RWPE2 (cell line): ENCODE measurements at regions not wholly inside any gene's neighbourhood (a gene's known extent, or its start where the extent isn't known, plus 50 kb on each side); places are given as distances from the start of the nearest gene placed in this dataset.

Experiments
- ATAC-seq: fragments of 200-7000 bp; cut with Tn5 transposase; 3 replicates; pipeline ENCODE4 v1.9.1; 2021; ENCODE audit warnings: low read depth
- DNase-seq: peaks from one replicate; pipeline ENCODE4 v3.0.0-alpha.2; 2020; ENCODE audit warnings: low spot score
- H3K27ac ChIP-seq: fragments of 450-650 bp; 2 replicates; pipeline ENCODE4 v1.5.1; 2017; ENCODE audit warnings: mild to moderate bottlenecking; ENCODE audit not compliant: poor library complexity, severe bottlenecking
- H3K27me3 ChIP-seq: fragments of 250-450 bp; sonication (Bioruptor Pico); 2 replicates; pipeline ENCODE4 v1.5.1; 2021; ENCODE audit warnings: mild to moderate bottlenecking, moderate library complexity; ENCODE audit not compliant: insufficient read depth, poor library complexity, severe bottlenecking
- H3K36me3 ChIP-seq: fragments of 250-450 bp; sonication (Bioruptor Pico); 2 replicates; pipeline ENCODE4 v1.5.1; 2020; ENCODE audit warnings: low read depth, mild to moderate bottlenecking, moderate library complexity
- H3K4me1 ChIP-seq: fragments of 250-450 bp; sonication (Bioruptor Pico); 2 replicates; pipeline ENCODE4 v1.5.1; 2021; ENCODE audit warnings: mild to moderate bottlenecking, moderate library complexity; ENCODE audit not compliant: insufficient read depth, poor library complexity, severe bottlenecking
- H3K4me3 ChIP-seq: fragments of 250-450 bp; sonication (Bioruptor Pico); 2 replicates; pipeline ENCODE4 v1.5.1; 2021; ENCODE audit warnings: mild to moderate bottlenecking, moderate library complexity; ENCODE audit not compliant: severe bottlenecking
- H3K9me3 ChIP-seq: fragments of 250-450 bp; sonication (Bioruptor Pico); 2 replicates; pipeline ENCODE4 v1.5.1; 2021; ENCODE audit warnings: mild to moderate bottlenecking, moderate library complexity; ENCODE audit not compliant: severe bottlenecking
- CTCF ChIP-seq: fragments of 450-650 bp; IDR thresholded peaks from one replicate; pipeline ENCODE4 v1.5.1; 2017; ENCODE audit warnings: mild to moderate bottlenecking, moderate library complexity; ENCODE audit not compliant: poor library complexity, severe bottlenecking

DNA sequence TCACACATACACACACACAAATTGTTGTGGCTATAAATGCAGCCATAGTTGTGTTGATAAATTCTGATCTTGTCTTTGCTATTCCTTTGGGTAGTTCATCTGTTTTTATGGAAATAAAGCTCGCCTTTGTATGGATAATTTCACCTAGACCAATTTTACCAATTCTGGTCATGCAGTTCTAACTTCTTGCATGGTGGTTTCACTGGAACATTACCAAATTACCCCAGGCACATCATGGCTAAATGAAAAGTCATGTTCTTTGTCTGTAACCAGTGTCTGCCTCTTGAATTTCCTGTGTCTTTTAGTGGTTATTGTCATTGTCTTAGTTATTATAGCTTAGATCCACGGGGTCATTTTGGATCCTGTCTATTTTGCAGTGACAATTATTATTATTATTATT is 50.3 kb upstream of the TMC1 start:
- Histone ChIP-seq H3K9me3 (no peaks in the 10 kb centered on the region), H3K27me3 (no peaks in the 10 kb centered on the region), H3K36me3 (no peaks in the 10 kb centered on the region), H3K4me3 (no peak overlapping the region), H3K27ac (no peak overlapping the region), H3K4me1 (peaks cover 1% of the 10 kb centered on the region)
- ATAC-seq (no peak), DNase-seq (no peak)
- TF ChIP-seq CTCF = no peak

DNA sequence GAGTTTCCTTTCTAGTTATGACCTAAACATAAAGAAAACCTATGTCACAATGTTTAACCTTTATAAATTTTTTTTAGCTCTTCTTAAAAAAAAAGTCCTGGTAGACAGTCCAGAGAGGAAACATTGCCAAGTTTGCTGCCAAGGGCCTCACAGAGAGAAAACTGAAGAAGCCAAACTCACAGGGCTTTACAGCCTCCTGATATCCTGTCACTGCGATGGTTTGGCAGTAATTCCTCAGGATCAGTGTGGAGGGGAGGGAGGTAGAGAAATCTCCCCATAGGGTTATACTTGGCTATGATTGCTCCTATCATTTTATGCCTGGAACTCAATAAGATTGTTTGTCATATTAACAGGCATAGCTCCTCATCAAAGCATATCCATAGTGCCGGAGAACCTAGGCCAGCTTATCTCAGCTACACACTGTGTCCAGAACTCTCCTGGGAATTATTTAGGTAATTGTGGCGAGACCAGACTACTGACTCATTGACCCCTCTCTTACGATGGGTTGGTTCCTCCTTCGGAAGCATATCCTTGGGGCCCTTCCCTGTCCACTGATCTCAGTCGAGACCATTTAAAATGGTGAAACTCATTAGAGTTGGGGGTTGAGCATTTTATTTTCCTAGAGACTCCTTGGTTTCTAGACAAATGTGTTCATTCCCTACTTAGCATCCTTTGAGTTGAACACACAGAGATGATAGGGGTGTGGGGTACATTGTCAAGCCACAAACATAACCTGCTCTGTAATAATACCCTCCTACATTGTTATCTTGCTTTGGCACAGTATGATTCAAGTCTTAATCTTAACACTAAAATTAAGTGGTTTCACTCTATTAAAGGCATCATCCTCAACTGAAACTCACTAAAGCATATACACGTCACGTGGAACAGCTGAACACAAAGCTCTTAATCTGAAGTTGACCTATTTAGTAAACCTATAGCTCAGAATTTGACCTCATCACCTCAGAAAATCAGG is 53.4 kb upstream of the TMC1 start:
- Histone ChIP-seq H3K4me1 (peaks cover 5% of the 10 kb centered on the region), H3K36me3 (no peaks in the 10 kb centered on the region), H3K27me3 (no peaks in the 10 kb centered on the region), H3K27ac (no peak overlapping the region), H3K4me3 (no peak overlapping the region), H3K9me3 (no peaks in the 10 kb centered on the region)
- DNase-seq (no peak), ATAC-seq (no peak)
- TF ChIP-seq CTCF = no peak

DNA sequence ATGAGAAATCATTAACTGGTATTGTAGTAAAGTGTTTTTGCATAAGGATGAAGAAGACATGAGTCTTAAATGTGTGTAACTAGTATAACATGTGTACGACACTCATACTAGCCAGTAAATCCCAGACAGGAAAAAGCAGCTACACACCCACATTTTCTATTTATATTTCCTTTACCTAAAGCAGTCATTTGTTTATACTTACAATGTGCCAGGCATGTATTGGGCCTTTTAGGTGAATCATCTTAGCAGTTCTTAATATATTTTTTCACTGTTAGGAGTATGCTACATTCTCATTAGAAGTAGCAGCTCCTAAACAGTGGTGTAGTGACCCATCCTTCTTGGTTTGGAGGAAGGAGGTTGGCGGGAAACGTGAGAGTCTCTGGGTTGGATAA is 55.8 kb upstream of the TMC1 start:
- ATAC-seq (peak; percentile 38; the same call in 2 of the 3 replicates), DNase-seq (no peak)
- no peaks in the 10 kb centered on the region for H3K27me3 ChIP-seq
- TF ChIP-seq CTCF = no peak
- H3K4me3 ChIP-seq = no peak overlapping the region
- H3K4me1 ChIP-seq = peaks cover 5% of the 10 kb centered on the region
- H3K36me3 ChIP-seq = no peaks in the 10 kb centered on the region
- no peaks in the 10 kb centered on the region for H3K9me3 ChIP-seq
- H3K27ac ChIP-seq = no peak overlapping the region

- Histone ChIP-seq H3K36me3 (no peaks in the 10 kb centered on the region), H3K4me3 (no peak overlapping the region), H3K27ac (no peak overlapping the region), H3K27me3 (no peaks in the 10 kb centered on the region), H3K4me1 (peaks cover 5% of the 10 kb centered on the region), H3K9me3 (no peaks in the 10 kb centered on the region)
- ATAC-seq (no peak), DNase-seq (no peak)
- no peak for TF ChIP-seq CTCF
Measured at GRCh38 chr9:72464857-72465592, 56.4 kb upstream of the TMC1 start.
